HG02884 (cell line): ENCODE measurements at regions not wholly inside any gene's neighbourhood (a gene's known extent, or its start where the extent isn't known, plus 50 kb on each side); places are given as distances from the start of the nearest gene placed in this dataset.

Source experiments
- ATAC-seq: cut with Tn5 transposase; IDR thresholded peaks from one replicate; pipeline ENCODE4 v1.9.1; 2021; ENCODE audit warnings: mild to moderate bottlenecking, moderate library complexity; ENCODE audit not compliant: unreplicated experiment

DNA sequence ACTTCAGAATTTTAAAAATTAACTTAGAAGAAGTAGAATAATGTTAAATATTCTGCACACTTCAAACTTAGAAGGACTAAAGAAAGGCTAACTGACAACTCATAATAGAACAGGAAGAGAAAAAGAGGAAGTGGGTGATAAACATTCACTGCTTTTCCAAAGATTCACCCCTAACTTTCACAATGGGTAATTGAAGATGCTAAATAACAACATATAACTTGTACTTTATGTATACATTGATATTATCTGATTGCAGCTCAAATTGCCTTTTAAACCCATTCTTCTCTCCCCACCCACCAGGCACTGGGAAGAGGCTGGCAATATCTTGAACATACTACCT is 376.6 kb downstream of the EFNA5 start:
- ATAC-seq, result peak; percentile 70

DNA sequence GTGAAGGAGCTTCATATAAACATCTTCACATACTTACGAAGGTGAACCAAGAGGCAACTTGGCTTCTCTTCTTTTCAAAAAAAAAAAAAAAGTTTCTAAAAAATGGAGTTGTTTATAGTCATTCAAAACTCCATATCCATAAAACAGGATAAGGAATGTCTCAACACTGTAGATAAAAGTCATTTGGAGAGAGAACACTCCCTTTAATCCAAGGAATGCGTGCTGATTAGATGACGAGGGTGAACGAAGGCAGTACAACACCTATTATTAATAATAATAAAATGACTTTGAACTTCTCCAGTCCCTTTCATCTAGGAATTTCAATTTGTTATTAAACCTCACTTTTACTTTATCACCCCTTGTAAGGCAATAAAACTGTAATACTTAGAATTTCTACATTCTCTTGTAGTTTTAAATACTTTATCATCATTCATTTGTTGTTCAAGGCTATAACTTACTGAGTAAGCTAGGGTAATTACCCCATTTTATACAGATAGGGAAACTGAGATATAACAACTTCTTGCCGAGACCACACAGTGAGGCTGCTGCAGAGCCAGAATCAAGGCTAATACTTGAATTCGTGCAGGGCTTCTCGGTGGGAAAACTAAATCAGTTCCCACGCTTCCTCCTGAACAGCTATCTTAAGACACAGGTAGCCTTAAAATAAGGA is 377.1 kb downstream of the EFNA5 start:
- ATAC-seq, result peak; percentile 13

DNA sequence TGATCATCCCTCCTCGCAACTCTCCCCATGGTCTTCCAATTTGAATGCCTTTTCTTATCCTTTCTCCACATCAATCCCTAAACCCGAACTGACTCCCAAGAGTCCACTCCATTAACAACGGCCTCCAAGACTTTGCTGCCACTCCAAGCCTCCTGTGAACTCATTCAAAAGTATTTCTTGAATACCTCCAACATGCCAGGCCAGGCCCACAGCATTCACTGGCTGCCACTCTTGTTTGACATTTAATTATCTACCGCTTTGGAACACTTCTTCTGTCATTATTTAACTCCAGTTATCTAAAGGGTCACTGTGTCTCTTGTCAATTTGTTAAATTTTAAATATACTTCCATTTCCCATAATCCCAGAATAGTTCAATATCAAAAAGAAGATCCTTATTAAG is 378.9 kb downstream of the EFNA5 start:
- no peak for ATAC-seq

DNA sequence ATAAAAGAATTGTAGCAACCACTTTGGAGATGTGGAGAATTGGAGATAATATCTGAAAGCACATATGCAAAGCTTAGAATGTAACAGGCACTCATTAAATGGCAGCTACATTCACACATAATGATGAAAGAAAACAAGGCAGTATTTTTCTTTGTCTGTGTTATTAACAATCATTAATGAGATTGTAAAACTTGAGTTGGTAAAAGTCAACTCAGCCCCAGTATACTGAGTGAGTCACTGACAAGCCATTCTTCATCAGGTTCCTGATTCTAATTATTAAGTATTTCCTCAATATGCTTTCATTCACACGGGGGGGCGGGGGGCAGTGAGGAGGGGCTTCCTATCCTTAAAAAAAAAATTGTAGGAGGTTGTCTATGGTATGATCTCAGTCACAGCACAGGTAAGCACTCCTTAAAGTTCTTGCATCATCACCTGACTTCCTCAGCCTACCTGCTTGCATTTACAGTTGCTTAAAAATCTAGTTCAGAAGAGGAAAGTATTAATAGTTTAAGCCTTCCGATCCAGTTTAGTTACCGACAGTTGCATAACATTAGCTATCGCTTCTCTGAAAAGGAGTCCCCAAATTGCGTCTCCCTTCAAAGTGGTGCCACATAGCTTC is 379.8 kb downstream of the EFNA5 start:
- ATAC-seq, result no peak

DNA sequence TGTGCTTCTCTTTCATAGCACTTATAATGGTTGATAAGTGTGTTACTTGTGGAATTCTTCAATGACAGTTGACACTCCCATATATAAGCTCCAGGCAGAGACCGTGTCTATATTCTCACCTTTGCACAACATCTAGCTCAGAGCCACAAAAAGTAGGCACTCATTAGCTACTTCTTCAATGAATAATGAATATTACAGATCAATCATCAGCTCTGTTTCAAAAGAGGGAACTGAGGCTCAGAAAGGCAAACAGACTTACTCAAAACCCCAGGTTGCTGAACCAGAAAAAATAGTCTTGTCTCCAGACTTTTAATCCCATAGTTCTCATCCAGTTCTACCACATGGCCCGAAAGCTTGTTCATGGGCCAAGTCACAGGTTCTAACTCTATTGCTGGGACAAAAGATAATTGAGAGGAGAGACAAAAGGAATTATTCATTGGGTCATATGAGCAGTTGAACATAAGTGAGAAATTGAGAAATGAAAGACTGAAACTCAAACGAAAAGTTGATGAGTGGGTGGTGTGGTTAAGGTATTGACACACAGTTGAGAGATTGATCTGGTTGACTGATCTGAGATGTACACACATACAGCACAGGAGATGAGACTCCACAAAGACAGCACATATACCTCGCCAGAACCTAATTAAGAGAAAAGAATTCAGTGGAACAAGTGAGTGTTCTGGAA is 381.6 kb downstream of the EFNA5 start:
- peak; percentile 85 for ATAC-seq

DNA sequence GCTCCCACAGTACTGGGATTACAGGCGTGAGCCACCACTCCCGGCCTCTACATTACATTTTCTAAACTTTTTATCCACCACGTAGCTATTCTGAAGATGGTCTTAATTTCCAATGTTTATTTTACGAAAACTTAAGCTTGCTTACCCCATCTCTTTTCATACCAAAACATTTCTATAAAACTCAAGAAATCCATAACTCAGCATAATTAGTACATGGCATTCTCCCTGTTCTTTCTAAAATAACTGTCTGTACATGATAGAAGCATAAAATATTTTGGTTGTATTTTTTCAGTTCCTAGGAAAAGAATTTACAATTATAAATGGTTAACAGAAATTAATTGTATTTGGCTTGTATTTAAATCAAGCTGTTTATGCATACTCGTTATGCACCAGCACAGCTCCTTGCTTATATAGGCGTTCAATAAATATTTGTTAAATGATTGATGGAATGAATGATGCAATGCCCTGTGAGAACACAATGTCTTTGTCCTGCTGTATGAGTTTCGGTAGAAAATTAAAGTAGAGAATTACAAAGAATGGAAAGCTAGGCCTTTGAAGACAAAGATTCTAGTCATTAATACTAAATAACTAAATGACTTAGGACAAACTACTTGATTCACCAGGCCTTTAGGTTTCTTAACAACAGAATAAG is 384.2 kb downstream of the EFNA5 start:
- no peak for ATAC-seq

DNA sequence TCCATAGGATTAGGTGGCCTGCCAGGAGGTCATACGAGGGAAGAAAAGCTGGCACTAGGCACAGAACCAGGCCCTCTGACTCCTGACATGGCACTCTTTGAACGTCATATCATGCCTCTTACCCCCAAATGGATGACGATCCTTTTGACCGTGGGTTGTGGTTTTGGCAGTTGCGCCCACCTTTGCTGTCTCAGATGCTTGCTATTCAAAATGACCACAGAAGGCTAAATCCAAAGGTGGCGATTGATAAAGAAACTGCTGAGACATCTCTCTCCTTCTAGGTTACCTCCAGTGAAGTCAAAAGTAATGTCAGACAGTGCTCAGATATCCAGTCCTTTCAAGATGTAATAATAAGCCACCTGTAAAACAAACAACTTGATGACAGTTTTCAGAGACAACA is 385.0 kb downstream of the EFNA5 start:
- peak; percentile 54 for ATAC-seq

DNA sequence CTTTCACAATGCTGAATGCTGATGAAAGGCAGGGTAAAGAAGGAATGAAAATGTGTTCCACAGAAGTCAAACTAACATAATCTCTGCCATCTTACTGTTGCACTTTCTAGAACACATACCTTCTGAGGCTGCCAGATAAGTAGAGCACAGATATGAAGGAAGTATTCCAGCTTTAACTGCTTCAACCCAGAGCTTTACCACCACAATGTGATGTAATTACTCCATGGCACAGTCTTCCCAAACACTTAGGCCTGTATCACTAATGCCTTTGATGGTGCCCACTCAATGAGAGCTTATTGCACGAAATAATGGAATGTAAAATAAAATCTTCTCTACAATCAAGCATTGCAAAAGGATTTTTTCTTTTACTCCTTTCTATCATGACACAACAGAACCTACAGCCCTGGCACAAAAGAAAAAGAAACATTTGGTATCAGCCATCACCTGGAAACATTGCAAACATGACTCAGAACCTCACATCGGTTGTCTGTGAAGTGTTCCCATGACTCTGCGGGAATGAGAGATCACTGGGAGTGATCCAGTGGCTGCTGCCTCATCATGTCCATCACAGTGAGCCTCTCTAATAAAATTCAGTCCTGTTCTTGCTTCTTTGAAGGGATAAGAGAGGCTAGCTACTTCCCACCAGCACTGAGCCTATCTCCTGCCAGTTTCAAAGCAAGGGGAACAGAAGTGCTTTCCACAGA is 385.8 kb downstream of the EFNA5 start:
- ATAC-seq, result no peak

DNA sequence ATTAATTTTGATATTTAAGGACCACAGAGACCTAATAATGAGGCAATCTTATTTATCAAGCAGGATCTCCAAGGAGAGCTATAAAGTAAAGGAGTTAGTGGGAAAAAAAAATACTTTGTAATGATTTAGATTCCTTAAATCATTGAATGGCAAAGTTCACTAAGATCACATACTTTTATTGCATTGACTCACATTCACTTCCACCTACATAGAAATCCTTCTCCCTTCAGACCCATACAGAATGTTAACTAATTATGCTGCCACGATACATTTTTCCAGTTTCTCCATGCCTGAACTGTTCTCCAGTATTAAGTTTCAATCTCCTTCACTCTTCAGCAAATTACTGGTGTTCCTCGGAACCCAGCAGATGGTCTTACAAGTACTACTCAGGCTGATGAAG is 388.7 kb downstream of the EFNA5 start:
- ATAC-seq, result no peak

DNA sequence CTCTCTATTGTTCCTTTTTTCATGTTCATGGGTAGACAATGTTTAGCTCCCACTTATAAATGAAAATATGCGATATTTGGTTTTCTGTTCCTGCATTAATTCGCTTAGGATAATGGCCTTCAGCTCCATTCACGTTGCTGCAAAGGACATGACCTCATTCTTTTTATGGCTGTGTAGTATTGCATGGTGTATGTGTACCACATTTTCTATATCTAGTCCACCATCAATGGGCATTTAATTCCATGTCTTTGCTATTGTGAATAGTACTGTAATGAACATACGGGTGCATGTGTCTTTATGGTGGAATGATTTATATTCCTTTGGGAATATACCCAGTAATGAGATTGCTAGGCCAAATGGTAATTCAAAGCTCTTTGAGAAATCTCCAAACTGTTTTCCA is 392.0 kb downstream of the EFNA5 start:
- ATAC-seq, result no peak

DNA sequence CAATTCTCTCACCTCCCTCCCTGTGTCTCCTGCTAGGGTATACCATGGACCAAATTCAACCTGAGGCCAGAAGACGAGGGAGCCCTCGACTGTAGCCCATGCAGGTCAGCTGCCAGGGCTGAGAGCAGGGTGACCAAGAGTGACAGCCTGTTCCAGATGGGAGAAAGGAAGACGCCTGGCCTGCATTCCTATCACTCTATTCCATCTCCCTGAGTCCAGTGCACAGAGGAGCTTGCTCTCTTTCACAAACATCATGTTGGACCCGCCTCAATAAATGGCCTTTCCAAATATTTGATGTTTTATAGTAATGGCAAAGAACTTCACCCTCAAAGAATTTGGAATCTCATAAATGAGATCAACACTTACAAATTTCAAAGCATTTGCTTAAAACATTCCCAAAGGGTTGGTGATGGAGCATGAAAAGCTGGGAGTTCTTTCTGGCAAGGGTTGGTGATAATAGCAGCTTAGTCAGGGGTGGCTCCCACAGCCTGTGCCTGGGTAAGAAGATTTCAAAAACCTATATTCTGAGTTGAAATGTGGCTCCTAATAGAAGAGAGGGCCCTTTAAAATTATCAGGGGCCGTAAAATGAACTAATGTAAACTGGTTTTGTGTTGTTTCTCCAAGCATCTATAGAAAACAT is 393.1 kb downstream of the EFNA5 start:
- ATAC-seq, result no peak

DNA sequence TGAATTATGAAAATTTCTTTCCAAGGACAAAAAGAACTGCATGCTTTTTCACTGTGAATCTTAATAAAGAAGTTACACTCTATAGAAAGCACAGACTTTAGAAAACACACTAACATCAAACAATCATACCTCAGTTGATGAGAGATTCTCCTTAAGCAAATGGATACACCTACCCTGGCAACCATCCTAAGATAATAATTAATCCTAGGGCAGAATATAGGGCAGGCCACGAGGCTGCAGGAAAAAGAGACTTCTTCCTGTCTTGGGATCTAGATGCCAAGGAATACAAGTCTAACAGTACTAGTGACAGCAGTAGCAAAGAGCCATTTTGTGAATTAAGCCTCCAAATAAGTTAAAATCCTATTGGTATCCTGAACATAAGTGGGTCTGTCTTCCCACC is 395.4 kb downstream of the EFNA5 start:
- no peak for ATAC-seq

DNA sequence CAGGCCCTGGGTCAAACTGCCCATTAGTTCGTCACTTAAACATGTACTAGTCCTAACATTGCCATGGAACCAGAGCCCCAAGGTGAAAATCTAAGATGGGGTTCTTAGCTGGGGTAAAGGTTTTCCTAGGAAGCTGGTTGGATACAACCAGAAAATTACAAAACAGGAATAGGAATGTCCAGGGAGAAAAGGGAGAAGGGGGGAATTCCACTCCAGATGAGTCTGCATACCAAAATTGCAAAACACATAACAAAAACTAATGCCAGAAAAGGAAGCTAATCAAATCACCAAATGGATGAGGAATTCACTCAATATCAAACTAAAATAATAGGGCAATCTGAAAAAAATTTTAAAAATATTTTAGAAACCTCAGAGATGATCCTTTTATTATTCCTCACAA is 396.2 kb downstream of the EFNA5 start:
- ATAC-seq, result no peak

DNA sequence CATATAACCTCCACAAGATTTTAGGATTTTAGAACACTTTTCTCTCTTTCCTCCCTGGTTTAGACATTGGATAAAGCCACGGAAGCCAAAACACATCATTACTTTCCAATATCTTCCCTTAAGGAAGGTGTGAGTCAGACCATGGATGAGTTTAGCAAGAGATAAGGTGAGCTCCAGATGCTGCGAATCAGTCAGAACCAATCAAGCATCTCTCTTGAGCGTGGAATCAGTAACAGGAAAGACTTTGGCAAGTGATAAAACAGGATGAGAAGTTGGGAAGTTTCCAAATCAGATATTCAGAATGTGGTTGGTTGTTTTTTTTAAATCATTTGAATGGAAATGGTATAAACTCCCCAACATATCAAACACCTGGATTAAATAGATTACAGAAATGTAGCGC is 397.8 kb downstream of the EFNA5 start:
- no peak for ATAC-seq

DNA sequence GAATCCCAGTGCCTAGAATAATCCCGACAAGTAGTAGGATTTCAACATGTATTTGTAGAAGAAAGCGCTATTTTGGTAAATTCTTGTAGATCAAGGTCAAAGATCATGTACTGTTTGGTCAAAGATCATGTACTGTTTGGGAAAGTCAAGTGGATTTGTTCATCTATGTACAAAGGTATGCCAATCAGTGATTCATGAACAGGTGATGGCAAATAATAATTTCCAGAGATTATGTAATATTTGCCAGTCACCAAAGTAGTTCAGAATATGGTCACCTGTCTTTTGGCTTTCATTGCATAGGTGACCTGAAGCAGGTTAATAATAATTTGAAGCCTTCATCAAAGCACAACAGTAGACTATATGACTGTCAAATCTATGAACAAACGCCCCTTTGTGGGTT is 398.2 kb downstream of the EFNA5 start:
- no peak for ATAC-seq

DNA sequence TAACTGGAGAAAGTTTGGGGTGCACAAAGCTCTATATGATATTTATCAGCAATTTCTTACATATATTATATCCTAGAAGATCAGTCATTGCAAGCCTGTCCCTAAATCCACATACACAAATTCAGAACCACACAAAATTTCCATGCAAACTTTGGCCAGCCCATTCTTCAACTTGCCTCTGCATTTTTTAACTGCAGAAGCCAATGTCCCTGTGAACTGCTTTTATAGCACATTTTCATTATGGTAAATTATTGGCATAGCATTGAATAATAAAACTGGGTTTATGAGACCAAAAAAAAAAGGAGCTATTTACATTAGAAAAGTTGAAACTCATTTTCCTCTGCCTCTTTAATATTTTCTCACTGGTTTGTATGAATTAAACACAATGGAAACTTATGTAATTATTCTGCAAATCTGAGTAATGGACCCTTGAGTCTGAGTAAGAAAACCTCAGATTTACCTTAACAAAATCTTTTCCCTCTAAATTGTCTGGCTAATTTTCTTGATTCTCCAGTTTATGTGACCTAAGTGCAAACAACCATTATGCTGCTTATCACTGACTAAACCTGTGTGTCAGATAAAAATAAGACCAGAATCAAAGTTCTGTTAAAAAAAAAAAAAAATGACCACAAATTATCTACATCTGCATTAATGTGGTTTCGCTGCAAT is 398.9 kb downstream of the EFNA5 start:
- no peak for ATAC-seq

DNA sequence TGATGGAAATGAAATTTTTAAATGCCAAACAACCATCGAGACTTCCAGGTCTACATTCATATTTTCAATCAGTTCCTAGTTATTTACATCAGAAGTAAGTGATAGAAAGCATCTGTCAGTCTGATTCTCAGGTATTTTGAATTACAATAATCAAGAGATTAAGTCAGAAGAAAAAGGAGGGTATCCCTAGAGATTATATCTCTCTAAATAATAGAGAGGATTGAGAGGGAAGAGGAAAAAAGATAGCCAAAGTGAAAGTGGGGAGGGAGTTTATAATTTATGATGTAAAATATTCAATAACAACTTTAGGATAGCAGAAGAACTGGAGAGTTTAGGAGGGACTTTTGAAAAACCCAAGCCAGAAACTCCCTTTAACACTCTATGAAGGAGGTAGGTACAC is 400.2 kb downstream of the EFNA5 start:
- ATAC-seq, result no peak

DNA sequence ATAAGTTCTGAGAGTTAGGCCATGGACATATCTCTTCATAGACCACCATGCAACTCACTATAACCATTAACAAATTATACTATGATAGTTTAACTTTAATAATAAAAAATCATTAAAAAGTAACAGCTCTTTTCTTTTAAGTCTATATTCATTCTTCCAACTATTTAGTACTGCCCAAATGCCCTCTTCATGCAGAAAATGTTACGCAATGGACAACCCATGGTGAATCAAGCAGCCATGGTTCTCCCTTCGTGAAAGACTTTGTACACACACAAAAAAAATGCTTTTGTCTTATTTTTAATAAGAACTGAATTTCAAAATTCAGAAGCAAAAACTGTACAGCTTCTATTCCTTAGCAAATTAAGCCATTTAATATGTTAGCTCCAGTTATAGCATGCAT is 401.1 kb downstream of the EFNA5 start:
- no peak for ATAC-seq

DNA sequence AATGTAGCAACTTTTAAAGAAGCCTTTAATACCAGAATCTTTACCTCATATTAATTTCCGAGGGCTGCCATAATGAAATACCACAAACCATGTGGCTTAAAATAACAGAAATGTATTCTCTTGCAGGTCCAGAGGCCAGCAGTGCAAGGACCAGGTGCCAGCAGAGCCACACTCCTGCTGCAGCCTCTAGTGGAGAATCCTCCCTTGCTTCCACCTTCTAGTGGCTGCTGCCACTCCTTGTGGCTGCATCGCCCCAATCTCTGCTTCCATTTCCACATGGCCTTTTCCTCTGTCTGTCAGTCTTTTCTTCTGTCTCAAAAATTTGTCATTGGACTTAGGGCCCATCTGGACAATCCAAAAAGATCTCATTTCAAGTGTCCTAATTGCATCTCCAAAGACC is 401.5 kb downstream of the EFNA5 start:
- no peak for ATAC-seq

DNA sequence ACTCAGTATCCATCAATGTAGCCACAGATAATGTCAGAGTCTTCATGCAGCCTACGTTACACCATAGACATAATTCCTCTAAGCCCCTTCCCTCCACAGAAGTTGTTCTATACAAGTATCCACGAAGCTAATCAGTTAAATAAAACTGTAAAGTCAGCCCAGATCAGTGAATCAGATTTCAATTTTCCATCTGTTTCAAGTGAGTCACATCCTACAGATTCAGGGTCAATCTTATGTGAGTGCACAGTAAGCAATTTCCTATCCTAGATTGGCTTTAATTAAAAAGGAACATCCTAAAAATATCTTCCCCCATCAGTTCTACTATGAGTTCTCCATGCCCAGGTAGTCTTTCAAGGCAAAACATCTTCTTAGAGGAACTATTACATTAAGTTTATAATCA is 402.5 kb downstream of the EFNA5 start:
- ATAC-seq, result no peak
